ENCODE measurements at regions not wholly inside any gene's neighbourhood (a gene's known extent, or its start where the extent isn't known, plus 50 kb on each side); places are given as distances from the start of the nearest gene placed in this dataset.

- DNase-seq = peak; percentile 12
- Histone ChIP-seq H3K36me3 (no peaks in the 10 kb centered on the region), H3K4me1 (peaks cover 0 to 7% (median 3%) of the 10 kb centered on the region in 4 donors), H3K27me3 (no peaks in the 10 kb centered on the region), H3K9me3 (no peaks in the 10 kb centered on the region), H3K4me3 (no peak overlapping the region), H3K27ac (no peak overlapping the region)
- TF ChIP-seq POLR2A (IDR thresholded peaks at IDR 0.05) (no peak), EP300 (IDR thresholded peaks at IDR 0.05; ENCODE audit: low read depth) (no peak), CTCF (IDR thresholded peaks at IDR 0.05) (no peak), POLR2AphosphoS5 (IDR thresholded peaks at IDR 0.05) (peak in 1 of 3 donors; percentile 39)
- in situ Hi-C loops (cut with MboI; ENCODE audit: low pct_ligation_motif_present in 1 of 4, low pct_unique_long_range_greater_than_20kb in 1 of 4, low sequenced_read_pairs in 3 of 4) (loop anchor here in 1 of 4 donors (25.0 kb wide), 1 partner anchor 104 kb away; no protein-coding TSS in a partner anchor), intact Hi-C loops (cut with DNase I; ENCODE audit: low total_unique reads) (no loop called here)
- WGBS, 2 donors (ENCODE audit: low coverage in 1 of 2) = 26 to 28% methylated on average over 2 to 5 of the region's 5 CpGs
Observed at GRCh38 chr18:45416168-45416567, 199.1 kb upstream of the SLC14A2 start.

GRCh38 chr18:45417392-45417791 lies 197.9 kb upstream of the SLC14A2 start:
- in situ Hi-C loops (cut with MboI; ENCODE audit: low pct_ligation_motif_present in 1 of 4, low pct_unique_long_range_greater_than_20kb in 1 of 4, low sequenced_read_pairs in 3 of 4) = loop anchor here in 1 of 4 donors (25.0 kb wide), 1 partner anchor 105 kb away; no protein-coding TSS in a partner anchor
- TF ChIP-seq POLR2A (IDR thresholded peaks at IDR 0.05) (no peak), POLR2AphosphoS5 (IDR thresholded peaks at IDR 0.05) (no peak), CTCF (IDR thresholded peaks at IDR 0.05) (no peak), EP300 (IDR thresholded peaks at IDR 0.05; ENCODE audit: low read depth) (no peak)
- intact Hi-C loops (cut with DNase I; ENCODE audit: low total_unique reads) = no loop called here

DNA sequence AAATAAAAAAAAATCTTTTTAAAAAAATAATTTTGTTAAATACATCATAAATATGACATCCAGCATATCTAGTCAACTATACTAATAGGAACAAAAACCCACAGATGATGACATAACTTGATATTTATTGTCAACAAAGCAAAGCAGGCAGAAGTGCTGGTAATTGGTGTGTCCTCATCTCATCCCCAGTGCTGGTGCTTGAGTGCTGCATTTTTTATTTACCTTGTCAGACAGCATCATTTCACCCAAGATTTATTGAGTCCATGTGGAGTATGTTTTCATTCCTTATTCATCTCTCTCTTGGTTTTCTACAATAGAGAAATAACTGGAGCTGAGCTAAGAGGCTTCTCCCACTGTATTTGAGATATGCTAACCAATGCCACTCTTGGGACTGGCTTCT lies 191.6 kb upstream of the SLC14A2 start:
- no peaks in the 10 kb centered on the region for H3K4me1 ChIP-seq
- no peak for TF ChIP-seq POLR2AphosphoS5 (IDR thresholded peaks at IDR 0.05)
- no peak for TF ChIP-seq EP300 (IDR thresholded peaks at IDR 0.05; ENCODE audit: low read depth)
- no peak for TF ChIP-seq CTCF (IDR thresholded peaks at IDR 0.05)
- TF ChIP-seq POLR2A (IDR thresholded peaks at IDR 0.05) = no peak
- H3K36me3 ChIP-seq = no peaks in the 10 kb centered on the region
- no peak overlapping the region for H3K4me3 ChIP-seq
- intact Hi-C loops (cut with DNase I; ENCODE audit: low total_unique reads) = no loop called here
- no peak overlapping the region for H3K27ac ChIP-seq
- no peak for DNase-seq
- H3K9me3 ChIP-seq = no peaks in the 10 kb centered on the region
- in situ Hi-C loops (cut with MboI; ENCODE audit: low pct_ligation_motif_present in 1 of 4, low pct_unique_long_range_greater_than_20kb in 1 of 4, low sequenced_read_pairs in 3 of 4) = loop anchor here in 1 of 4 donors (25.0 kb wide), 1 partner anchor 111 kb away; no protein-coding TSS in a partner anchor
- H3K27me3 ChIP-seq = no peaks in the 10 kb centered on the region

More at GRCh38 chr18:45417392-45417791, 197.9 kb upstream of the SLC14A2 start:
- Histone ChIP-seq H3K36me3 (no peaks in the 10 kb centered on the region), H3K27ac (no peak overlapping the region), H3K27me3 (no peaks in the 10 kb centered on the region), H3K4me1 (peaks cover 0 to 7% (median 3%) of the 10 kb centered on the region in 4 donors), H3K9me3 (no peaks in the 10 kb centered on the region), H3K4me3 (no peak overlapping the region)
- DNase-seq = no peak
- WGBS, 2 donors (ENCODE audit: low coverage in 1 of 2) = 63 to 64% methylated on average over 3 of the region's 3 CpGs

- H3K36me3 ChIP-seq = no peaks in the 10 kb centered on the region
- H3K27me3 ChIP-seq = no peaks in the 10 kb centered on the region
- no peaks in the 10 kb centered on the region for H3K9me3 ChIP-seq
- no peaks in the 10 kb centered on the region for H3K4me1 ChIP-seq
- intact Hi-C loops (cut with DNase I; ENCODE audit: low total_unique reads) (no loop called here), in situ Hi-C loops (cut with MboI; ENCODE audit: low pct_ligation_motif_present in 1 of 4, low pct_unique_long_range_greater_than_20kb in 1 of 4, low sequenced_read_pairs in 3 of 4) (no loop called here)
- no peak for TF ChIP-seq CTCF (IDR thresholded peaks at IDR 0.05)
- no peak for TF ChIP-seq POLR2AphosphoS5 (IDR thresholded peaks at IDR 0.05)
- TF ChIP-seq POLR2A (IDR thresholded peaks at IDR 0.05) = no peak
- TF ChIP-seq EP300 (IDR thresholded peaks at IDR 0.05; ENCODE audit: low read depth) = no peak
- no peak for DNase-seq
- H3K4me3 ChIP-seq = no peak overlapping the region
- no peak overlapping the region for H3K27ac ChIP-seq
Observed at GRCh38 chr18:45430041-45430440, 185.2 kb upstream of the SLC14A2 start.

Measured in transverse colon (tissue), 4 donors.